ENCODE measurements at regions not wholly inside any gene's neighbourhood (a gene's known extent, or its start where the extent isn't known, plus 50 kb on each side); places are given as distances from the start of the nearest gene placed in this dataset.

DNA sequence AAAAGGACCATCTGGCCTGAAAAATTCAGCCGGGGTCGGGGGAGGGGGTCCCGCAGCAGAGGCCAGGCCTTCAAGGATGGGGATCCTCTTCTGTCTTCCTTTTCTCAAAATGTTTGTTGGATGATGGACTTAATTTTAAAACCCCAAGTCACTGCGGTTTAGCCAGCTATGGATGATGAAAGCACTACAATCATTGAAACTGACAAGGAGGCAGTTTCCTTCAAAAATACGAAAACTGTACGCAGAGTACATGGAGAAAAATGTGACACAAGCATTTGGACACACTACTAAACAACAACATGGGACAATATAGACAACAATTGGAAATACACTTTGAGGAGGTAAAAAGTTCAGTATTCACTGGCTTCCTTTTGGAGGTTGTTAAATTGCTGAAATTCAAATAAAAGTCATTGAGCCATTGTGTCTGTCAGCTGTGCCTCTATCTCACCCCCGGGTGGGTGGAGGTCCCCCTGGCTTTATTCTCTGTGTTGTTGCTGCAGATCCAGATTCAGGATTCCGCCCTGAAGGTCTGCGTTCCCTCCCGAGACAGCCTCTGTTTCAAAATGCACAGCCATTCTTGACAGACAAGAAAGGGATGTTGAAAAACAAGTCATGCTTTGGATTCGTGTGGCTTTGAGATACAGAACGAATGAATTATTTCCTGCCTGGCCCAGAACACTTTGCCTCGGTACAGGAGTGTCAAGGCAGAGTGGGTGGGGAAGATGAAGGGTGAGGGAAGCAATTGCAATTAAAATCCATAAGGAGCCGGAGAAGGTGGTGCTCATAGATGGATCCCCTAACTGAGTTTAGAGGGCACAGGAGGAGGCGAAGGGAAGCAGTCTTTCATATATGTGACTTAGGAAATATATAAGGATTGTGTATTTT is 118.2 kb downstream of the TTLL2 start:
- no peak for DNase-seq (ENCODE audit: low spot score)

DNA sequence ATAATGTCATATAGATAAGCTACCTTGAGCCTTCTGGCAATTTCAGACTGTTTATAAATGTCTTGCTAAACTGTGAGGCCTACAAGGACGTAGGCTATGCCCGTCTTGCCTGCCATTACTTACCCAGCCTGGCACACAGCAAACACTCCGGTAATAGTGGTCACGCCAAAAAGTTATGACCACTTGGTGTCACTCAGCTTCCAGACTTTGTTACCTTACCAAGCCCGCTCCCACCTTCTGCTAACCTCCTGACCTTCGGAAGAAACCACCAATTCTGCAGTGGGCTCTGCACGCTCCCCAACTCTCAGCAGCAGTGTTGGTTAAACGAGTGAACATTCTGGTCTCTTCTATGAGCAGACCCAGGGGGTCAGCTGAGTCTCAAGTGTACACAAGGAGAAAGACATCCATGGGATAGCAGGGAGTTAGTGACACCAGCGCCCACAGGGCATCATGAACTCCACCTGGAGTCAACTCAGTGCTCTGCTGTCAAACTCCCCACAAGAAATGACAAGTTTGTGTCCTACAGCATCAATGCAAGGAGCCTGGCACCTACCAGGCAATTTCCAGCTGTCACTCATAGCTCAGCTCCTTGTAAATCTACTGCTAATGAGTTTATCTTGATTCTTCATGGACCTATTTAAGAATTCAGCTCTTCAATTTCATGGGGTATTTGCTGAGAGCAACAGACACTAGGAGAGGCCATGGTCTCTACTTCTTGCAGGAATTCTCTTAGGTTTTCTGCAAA is 119.9 kb downstream of the TTLL2 start:
- no peak for DNase-seq (ENCODE audit: low spot score)

DNA sequence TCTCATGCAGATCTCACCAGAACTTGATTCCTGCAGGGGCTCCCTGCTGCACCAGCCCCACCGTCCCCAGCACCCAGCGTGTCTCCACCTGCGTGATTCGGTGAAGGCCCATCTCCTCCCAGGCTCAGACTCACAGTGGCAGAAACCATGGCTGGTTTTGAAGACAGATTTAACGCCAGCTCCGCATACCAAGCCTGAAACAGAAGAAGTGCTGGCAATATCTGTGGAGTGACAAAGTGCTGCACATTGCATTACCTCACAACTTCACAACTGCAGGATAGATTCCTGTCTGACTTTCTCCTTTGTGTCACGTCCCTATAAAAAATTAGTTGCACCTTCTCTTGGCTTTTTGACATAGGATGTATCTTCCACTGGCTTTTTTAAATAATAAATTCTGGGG is 120.7 kb downstream of the TTLL2 start:
- no peak for DNase-seq (ENCODE audit: low spot score)

DNA sequence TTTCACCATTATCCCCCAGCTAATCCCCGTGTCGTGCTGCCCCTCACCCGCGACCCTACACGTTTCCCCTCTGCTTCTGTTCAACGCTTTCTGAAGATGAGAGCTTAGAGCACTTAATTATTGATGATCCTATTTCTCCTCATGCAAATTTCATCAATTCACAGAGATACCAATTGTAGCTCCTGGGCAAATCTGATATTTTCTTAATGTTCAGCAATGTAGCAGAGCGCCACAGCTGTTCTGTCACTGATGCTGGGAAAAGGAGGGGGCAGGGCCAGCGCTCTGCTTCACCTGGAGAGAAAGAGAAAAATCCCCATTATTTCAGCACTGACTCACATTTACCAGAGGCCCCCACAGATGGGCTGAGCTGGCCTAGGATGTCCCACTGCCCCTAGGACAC is 121.2 kb downstream of the TTLL2 start:
- DNase-seq (ENCODE audit: low spot score): no peak

DNA sequence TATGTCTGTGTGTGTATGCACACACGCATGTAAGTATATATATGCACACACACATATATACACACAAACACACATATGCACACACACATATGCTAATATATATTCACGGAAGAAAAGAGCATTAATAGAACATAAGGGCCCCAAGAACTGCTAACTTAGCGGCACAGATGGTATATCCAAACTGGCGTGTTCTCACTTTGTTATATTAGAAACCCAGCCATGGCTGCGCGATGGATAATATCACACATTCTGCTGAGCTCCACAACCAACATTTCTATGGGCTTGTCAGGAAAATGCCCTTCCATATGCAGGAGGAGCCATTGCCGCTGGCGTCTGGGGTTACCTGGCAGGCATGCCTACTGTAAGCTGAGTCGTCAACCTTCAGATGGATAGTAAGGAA is 122.1 kb downstream of the TTLL2 start:
- no peak for DNase-seq (ENCODE audit: low spot score)

DNA sequence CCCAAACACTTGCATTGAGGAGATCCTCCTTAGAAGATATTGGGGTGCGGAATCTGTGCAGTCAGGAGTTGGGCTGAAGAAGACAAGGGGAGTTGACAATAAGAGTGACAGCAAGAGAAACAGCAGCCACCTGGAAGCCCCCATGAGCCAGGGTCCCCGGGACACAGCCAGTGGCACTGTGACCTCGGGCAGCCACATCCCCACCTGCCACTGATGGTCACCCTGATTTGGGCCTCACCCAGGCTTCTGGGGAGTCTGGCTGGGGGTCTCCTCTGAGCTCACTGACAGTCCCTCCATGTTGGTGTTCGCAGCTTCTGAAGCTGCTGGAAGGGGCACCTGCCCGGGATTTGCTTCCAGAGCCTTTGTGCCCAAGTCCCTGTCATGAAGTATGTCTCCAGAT is 123.5 kb downstream of the TTLL2 start:
- no peak for DNase-seq (ENCODE audit: low spot score)

DNA sequence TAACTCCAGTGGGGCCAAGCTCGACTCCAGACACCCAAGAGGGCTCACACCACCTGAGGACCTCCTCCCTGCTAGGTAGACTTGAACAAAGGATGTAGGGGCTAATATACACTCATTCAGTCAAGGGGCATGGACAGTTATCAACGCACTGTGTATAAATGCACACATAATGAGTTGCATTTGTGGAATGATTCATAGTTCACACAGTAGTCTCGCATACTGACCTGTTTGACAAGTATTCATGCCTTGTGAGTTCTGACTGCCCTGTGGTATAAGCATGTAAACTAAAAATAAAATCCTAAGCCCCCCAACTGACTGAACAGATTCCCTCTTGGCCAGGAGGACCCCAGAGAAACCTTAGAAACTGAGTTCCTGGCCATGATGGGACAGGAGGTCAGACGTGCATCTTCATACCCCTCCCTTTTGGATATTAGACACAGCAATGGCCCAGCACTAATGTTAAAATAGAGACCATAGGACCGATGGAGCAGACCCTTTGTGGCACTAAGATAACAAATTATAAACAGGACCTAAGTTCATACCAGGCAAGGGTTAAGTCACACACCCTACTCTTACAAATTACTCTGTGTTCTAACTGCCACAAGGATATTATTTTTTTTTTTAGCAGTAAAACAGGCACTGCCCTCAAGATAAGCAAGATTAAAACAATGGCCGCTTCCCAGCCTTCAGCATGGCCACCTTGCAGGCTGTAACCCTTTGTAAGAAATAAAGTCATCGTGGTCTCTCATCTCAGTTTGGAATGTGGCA is 124.4 kb downstream of the TTLL2 start:
- DNase-seq (ENCODE audit: low spot score): no peak

DNA sequence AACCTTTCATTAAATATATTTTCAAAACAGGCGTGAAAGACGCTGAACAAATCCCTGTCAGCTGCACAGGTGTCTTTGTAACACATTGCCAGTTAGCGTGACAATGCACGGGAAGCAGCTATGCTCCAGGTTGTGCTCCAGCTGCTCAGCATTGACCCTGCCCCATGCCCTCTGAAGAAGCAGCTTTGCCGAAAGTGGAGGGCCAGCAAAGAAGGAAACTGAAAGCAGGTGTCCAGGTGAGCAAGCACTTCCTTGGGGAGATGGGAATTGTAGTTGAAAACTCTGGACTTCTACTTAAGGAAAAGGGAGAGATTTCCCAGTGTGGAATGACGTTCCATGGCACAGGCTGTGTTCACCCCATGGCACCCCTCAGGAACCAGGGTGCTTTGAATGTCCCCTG is 125.7 kb downstream of the TTLL2 start:
- no peak for DNase-seq (ENCODE audit: low spot score)

DNA sequence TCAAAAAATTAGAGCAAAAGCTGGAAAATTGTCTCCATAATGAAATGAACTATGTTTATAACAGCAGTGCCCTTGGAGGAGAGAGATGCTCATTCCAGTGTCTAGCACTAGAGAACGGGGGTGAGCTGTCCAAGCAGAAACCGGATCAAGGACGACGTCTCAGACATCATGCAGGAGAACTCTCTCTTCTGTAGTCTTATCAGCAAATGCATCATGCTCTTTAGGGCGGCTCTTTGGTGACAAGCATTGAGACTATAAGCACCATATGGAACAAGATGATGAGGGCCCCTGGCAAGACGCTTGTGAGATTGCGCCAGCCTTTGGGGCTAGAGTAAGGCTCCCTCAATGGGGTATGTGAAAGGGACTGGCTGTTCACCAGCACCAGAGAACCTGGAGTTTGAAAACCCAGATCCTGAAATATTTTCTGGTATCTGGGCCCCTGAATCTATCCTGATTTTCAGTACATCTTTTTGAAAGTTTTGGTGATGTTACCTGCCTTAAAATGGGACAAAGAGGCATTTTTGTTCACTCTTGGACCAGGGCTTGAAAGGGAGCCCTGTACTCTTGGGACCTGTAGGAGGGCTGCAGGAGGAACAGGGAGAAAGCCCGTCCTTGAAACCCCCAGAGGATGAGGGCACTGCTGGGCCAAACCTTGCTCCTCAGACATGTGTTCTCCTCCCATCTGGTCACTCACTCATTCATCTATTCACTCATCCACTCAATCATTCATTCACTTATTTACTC is 127.6 kb downstream of the TTLL2 start:
- DNase-seq (ENCODE audit: low spot score): no peak

DNA sequence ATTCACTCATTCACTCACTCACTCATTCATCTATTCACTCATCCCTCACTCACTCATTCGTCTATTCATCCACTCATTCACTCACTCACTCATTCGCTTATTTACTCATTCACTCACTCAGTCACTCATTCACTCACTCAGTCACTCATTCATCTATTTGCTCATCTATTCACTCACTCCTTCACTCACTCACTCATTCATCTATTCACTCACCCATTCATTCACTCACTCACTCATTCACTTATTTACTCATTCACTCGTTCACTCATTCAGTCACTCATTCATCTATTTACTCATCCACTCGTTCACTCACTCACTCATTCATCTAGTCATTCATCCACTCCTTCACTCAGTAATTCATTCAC is 128.2 kb downstream of the TTLL2 start:
- no peak for DNase-seq (ENCODE audit: low spot score)

DNA sequence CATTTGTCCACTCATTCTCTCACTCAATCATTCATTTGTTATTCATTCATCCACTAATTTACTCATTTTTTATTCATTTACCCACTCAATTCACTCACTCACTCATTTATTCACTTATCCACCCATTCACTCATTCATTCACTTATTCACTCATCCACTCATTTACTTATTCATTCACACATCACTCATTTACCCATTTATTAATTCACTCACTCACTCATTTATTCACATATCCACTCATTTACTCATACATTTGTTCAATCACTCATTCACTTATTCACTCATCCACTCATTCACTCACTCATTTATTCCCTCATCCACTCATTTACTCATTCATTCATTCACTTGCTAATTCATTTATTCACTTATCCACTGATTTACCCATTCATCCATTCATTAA is 129.1 kb downstream of the TTLL2 start:
- DNase-seq (ENCODE audit: low spot score): no peak

DNA sequence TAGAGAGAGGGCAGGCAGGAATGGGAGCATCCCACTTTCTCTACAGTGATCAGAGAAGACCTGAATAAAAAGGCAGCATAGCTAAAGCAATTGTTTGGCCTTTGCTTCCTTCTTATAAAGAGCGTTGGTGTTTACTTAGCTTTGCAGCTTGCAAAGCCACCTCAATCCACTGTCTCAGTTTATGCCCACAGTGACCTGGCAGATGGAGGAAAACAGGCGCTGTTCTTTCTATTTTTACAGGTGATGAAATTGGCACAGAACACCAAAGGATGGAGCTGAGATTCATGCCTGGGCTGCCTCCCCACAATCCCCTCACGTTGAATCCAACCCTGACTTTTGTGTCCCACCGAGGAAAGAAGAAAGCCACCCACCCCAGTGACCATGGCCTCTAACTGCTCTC is 130.5 kb downstream of the TTLL2 start:
- no peak for DNase-seq (ENCODE audit: low spot score)

DNA sequence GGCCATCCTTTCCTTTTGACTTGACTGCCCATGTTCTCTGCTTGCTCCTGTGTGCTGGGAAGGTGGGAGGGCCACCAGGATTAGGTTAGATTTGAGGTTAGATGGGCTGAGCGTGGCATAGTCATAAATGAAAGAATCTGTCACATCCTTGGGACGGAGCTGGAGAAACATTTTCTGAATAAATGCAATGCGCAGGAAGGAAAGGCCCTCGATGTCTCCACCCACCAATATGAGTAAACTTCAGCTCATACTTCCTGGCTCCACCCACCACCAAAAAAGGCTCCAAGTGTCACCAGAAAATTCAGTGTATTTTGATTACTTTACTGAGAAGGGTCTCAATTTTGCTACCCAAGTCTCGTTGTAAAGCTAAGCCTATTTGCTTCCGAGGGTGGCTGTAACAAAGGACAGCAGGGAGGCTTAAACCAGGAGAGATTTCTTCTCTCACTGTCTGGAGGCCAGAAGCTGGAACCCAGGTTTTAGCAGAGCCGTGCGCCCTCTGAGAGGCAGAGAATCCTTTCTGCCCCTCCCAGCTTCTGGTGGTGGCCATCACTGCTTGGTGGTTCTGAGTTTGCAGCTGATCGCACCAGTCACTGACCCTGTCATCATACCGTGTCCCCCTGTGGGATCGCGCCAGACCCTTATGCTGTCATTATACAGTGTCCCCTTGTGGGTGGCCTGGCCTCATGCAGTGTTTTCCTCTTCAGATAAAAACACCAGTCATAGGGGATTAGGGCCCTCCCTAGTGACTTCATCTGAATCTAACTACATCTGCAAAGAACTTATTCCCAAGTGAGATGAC is 137.8 kb downstream of the TTLL2 start:
- DNase-seq (ENCODE audit: low spot score): no peak

DNA sequence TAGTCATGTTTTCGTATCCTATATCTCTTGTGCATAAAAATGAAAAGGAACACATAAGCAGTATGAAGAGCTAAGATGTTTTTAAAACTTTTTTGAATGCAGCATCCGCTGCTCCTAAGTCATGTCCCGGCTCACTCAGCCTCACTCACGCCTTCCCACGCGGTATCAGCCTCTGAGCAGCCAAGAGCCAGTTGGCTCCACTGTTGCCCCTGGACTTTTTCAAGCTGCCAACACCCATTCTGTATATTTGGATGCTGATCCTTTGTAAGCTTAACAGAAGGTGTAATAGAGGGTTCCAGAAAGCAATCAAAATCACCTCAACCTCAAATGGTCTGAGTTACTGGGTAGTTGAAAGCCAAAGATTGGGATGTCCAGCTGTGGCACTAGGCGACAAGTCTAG is 139.3 kb downstream of the TTLL2 start:
- no peak for DNase-seq (ENCODE audit: low spot score)

DNA sequence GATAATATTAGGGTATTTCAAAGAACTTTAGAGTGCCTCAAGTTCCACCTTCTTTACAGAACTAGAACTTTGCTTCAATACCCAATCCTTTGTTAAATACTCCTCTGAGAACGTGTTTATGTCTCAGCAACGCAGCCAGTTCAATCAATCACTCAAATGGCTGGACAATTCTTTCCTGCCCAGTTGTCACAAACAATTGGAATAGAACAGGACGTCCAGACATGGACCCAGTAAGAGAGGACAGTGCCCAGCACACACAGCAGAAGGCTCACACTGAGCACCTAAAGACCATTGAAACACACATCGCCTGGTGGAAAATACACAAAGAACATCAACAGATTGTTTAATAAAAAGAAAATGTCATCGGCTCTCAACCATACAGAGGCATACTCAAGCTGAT is 140.6 kb downstream of the TTLL2 start:
- no peak for DNase-seq (ENCODE audit: low spot score)

DNA sequence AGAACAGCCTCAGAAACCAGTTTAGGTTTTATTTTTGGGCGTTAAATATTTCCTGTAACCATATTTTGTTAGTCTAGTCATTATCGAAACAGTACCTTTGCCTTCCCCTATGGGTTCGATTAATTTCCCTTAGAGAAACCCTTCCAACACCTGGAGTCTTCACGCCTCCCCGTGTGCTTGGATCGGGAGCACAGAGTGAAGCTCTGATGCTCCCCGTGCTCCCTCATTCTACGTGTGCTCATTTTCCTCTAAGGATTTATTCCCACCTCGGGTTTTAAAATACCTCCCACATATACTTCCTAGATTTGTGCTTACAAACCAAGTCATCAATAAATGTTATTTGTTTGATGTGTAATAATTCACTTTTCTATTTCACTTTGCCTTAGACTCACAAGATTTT is 142.4 kb downstream of the TTLL2 start:
- DNase-seq (ENCODE audit: low spot score): no peak

DNA sequence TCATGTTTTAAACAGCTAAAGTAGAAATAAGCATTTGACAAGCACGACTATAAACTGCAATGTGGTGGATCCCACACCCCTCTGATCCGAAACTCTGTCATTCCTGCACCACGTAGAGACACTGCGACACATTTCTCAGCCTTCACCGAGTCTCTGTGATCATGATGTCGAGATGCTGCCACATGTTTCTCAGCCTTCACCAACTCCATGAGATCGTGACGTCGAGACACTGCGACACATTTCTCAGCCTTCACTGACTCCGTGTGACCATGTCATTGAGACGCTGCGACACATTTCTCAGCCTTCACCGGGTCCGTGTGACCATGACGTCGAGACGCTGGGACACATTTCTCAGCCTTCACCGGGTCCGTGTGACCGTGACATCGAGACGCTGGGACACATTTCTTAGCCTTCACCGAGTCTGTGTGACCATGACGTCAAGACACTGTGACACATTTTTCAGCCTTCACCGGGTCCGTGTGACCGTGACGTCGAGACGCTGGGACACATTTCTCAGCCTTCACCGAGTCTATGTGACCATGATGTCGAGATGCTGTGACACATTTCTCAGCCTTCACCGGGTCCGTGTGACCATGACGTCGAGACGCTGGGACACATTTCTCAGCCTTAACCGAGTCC is 143.0 kb downstream of the TTLL2 start:
- no peak for DNase-seq (ENCODE audit: low spot score)

DNA sequence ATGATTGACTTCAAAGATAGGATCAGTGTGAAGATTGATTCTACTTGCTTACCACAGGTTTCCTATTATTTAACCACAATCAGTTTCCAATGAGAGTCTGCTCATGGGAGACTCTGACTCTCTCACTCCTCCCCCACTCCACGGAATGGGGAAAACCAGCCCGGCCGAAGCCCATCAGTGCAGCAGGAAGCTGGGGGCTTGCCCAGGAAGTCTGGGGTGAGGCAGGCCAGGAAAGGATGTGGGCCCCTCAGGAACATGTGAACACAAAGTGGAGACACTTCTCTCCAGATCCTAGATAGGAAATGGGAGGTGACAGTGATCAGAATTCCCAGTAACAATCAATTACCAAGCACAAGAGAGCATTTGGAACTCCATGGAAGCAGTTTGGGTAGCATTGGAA is 144.2 kb downstream of the TTLL2 start:
- DNase-seq (ENCODE audit: low spot score): no peak

DNA sequence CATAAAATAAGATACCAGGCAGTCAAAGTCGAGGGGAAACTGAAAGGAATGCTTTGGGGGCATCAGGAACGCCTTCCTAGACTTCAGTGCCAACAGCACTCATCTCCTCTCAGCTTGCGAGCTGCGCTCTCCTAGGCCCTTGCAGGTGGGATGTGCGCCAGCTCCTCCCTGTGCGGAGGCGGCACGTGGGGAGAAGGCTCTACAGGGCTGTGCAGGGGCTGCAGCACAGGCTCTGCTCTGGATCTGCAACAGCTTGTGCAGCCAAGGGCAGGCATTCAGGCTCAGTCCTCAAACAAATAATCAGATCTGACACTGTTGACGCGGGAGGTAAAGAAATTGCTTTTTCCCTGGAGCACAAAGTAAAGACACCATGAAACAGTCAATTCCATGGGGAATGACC is 144.8 kb downstream of the TTLL2 start:
- DNase-seq (ENCODE audit: low spot score): no peak

DNA sequence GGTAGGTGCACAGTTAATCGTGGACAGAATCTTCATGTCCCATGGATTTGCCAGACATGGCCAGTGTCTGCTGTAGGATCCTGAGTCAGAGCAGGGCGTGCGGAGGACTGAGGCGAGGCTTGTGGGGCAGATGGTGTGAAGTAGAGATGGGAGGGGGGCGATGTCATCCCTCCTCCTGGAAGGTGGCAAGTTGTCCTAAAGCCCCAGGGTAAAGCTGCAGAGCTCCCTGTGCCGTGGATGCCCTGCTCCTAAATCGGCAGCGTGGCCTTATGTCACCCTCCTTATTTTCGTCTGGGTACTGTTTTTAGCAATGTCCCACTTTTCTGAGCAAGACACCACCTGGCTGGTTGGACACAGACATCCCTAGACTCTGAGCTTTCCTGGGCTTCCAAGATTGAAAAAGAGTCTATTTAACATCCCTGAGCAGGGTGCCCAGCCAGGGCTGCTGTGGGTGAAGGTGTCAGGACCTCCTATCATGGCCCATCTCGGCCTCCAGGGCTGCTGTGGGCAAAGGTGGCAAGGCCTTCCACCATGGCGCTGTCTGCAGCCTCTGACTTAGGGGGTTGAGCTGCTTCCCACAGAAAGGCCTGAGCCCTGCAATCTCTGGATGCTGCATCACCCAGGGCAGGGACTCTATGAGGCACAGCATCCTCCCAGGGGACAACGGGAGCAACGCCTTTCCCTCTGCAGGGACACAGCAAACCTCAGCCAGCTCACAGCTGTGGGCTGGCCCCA is 145.4 kb downstream of the TTLL2 start:
- DNase-seq (ENCODE audit: low spot score): no peak
